CD14-positive monocyte (primary cell): ENCODE measurements at regions not wholly inside any gene's neighbourhood (a gene's known extent, or its start where the extent isn't known, plus 50 kb on each side); places are given as distances from the start of the nearest gene placed in this dataset.

Experiments
- DNase-seq, 3 donors: peaks; one replicate each; pipeline ENCODE4 v3.0.0-alpha.2; 2011 to 2022
- H2AFZ ChIP-seq: 2 replicates; pipeline ENCODE4 v1.6.0; 2012; ENCODE audit warnings: mild to moderate bottlenecking, low read depth, low read length, inconsistent platforms; ENCODE audit not compliant: insufficient read depth, poor library complexity, severe bottlenecking
- H3K27ac ChIP-seq, 2 donors: 1 replicate in 1 of 2; 2 replicates in 1 of 2; pipeline ENCODE4 v1.5.1; 2012 to 2013; ENCODE audit warnings: low read length in 2 of 2, control low read depth in 1 of 2, inconsistent platforms in 1 of 2, low read depth in 1 of 2, mild to moderate bottlenecking in 1 of 2
- H3K27me3 ChIP-seq, 2 donors: one replicate each; pipeline versions ENCODE4 v1.6.0 to v1.6.1; 2011 to 2013; ENCODE audit warnings: low read length in 2 of 2; ENCODE audit not compliant: control insufficient read depth in 2 of 2, insufficient read depth in 2 of 2
- H3K36me3 ChIP-seq, 2 donors: replicated peaks in 1 of 2; 1 replicate in 1 of 2; 2 replicates in 1 of 2; pipeline versions ENCODE4 v1.5.1 to v1.6.1; 2012 to 2013; ENCODE audit warnings: low read length in 2 of 2, control low read depth in 1 of 2, inconsistent platforms in 1 of 2, mild to moderate bottlenecking in 1 of 2; ENCODE audit not compliant: insufficient read depth in 2 of 2, control insufficient read depth in 1 of 2
- H3K4me1 ChIP-seq, 2 donors: 1 replicate in 1 of 2; 2 replicates in 1 of 2; pipeline versions ENCODE4 v1.5.1 to v1.6.1; 2012 to 2013; ENCODE audit warnings: low read length in 2 of 2, control low read depth in 1 of 2, inconsistent platforms in 1 of 2, mild to moderate bottlenecking in 1 of 2, moderate library complexity in 1 of 2; ENCODE audit not compliant: insufficient read depth in 2 of 2, control insufficient read depth in 1 of 2
- H3K4me2 ChIP-seq: replicated peaks from 2 replicates; pipeline ENCODE3; 2012; ENCODE audit warnings: low read length, moderate library complexity, mild to moderate bottlenecking; ENCODE audit not compliant: poor library complexity, severe bottlenecking; ENCODE audit errors: extremely low read depth
- H3K4me3 ChIP-seq, 3 experiments: fragments of 200-600 bp in 1 of 3; sonication (generic) in 1 of 3; replicated peaks in 1 of 3; 1 replicate in 2 of 3; 2 replicates in 1 of 3; pipeline ENCODE4 v1.5.1; 2011 to 2013; ENCODE audit warnings: low read length in 3 of 3, mild to moderate bottlenecking in 3 of 3, control low read depth in 2 of 3, low read depth in 2 of 3, inconsistent platforms in 1 of 3, moderate library complexity in 1 of 3
- H3K79me2 ChIP-seq: 2 replicates; pipeline ENCODE4 v1.6.0; 2012; ENCODE audit warnings: mild to moderate bottlenecking, control low read depth, inconsistent platforms, low read length, moderate library complexity; ENCODE audit not compliant: insufficient read depth
- H3K9ac ChIP-seq: 2 replicates; pipeline ENCODE4 v1.6.0; 2017; ENCODE audit warnings: low read length, mild to moderate bottlenecking; ENCODE audit not compliant: insufficient read depth, poor library complexity, severe bottlenecking
- H3K9me3 ChIP-seq, 2 donors: replicated peaks in 1 of 2; 1 replicate in 1 of 2; 2 replicates in 1 of 2; pipeline versions ENCODE4 v1.5.1 to v1.6.1; 2012 to 2013; ENCODE audit warnings: low read length in 2 of 2, control low read depth in 1 of 2; ENCODE audit not compliant: control insufficient read depth in 1 of 2, insufficient read depth in 1 of 2
- H4K20me1 ChIP-seq: 2 replicates; pipeline ENCODE4 v1.6.0; 2012; ENCODE audit warnings: mild to moderate bottlenecking, low read length, control low read depth, moderate library complexity; ENCODE audit not compliant: insufficient read depth
- H3K27ac Mint-ChIP-seq, 7 donors: one replicate each; pipeline ENCODE4 v1.8.0; 2020; ENCODE audit warnings: mild to moderate bottlenecking in 7 of 7, mixed read lengths in 7 of 7, moderate library complexity in 6 of 7, inconsistent platforms in 2 of 7
- H3K27me3 Mint-ChIP-seq, 3 donors: one replicate each; pipeline ENCODE4 v1.8.0; 2021 to 2022; ENCODE audit warnings: low read depth in 3 of 3, mild to moderate bottlenecking in 3 of 3, mixed read lengths in 3 of 3, moderate library complexity in 3 of 3, inconsistent platforms in 1 of 3
- H3K36me3 Mint-ChIP-seq, 2 donors: one replicate each; pipeline ENCODE4 v1.8.0; 2020; ENCODE audit warnings: mixed read lengths in 2 of 2, inconsistent platforms in 1 of 2, mild to moderate bottlenecking in 1 of 2
- H3K4me1 Mint-ChIP-seq: one replicate; pipeline ENCODE4 v1.8.0; 2020; ENCODE audit warnings: mild to moderate bottlenecking, mixed read lengths
- H3K4me3 Mint-ChIP-seq, 2 donors: one replicate each; pipeline ENCODE4 v1.8.0; 2020; ENCODE audit warnings: mild to moderate bottlenecking in 2 of 2, mixed read lengths in 2 of 2, moderate library complexity in 1 of 2
- H3K9me3 Mint-ChIP-seq, 7 donors: one replicate each; pipeline ENCODE4 v1.8.0; 2020 to 2022; ENCODE audit warnings: mixed read lengths in 7 of 7, mild to moderate bottlenecking in 6 of 7, moderate library complexity in 6 of 7, inconsistent platforms in 2 of 7
- WGBS: methylation state at CpG from one replicate; pipeline ENCODE4 v1.1.5; 2013; ENCODE audit warnings: missing lambda C conversion rate; ENCODE audit not compliant: insufficient coverage; 5-methylcytosine and 5-hydroxymethylcytosine counted together
- intact Hi-C, 2 donors: fragments of 100-400 bp; cut with micrococcal nuclease; formaldehyde crosslinking; loops; one replicate each; pipeline versions ENCODE4 v1.15.0 to v1.15.1; 2023
- TF ChIP-seq, protein P1 (sequence below): fragments of 200-600 bp; IDR thresholded peaks from one replicate; pipeline ENCODE4 v1.8.0; 2022; ENCODE audit warnings: antibody characterized with exemption, mild to moderate bottlenecking

DNA sequence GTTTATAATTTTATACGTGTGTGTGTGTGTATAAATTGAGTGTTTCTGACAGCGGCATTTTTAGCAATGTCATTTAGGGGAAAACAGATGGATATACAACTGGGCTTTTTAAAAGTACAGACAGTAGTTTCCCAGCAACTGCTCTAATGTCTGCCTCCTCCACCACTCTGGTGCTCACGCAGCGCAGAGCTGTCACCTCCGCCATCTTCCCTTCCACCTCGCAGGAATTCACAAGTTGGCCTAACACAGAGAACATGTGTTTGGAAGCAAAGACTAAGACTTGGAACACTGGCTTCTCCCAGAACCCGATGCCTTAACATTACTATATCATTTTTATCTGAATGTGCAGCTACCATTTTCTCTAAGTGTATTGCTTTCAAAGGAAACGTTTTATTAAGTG, 158.3 kb upstream of the FSTL5 start:
- Histone ChIP-seq H3K4me3 (no peak overlapping the region), H3K36me3 (no peaks in the 10 kb centered on the region), H3K79me2 (no peaks in the 10 kb centered on the region), H3K27ac (no peak overlapping the region), H2AFZ (no peak overlapping the region), H3K27me3 (no peaks in the 10 kb centered on the region), H3K9ac (no peak overlapping the region), H3K4me1 (no peaks in the 10 kb centered on the region), H3K4me2 (no peak overlapping the region), H3K9me3 (peaks cover 0 to 4% of the 10 kb centered on the region in 2 donors), H4K20me1 (no peaks in the 10 kb centered on the region)
- no peaks in the 10 kb centered on the region for H3K36me3 Mint-ChIP-seq
- 97% methylated on average over 5 of the region's 8 CpGs for WGBS
- H3K4me1 Mint-ChIP-seq: no peaks in the 10 kb centered on the region
- DNase-seq: no peak
- H3K9me3 Mint-ChIP-seq: peaks cover 0 to 3% (median 0%) of the 10 kb centered on the region in 7 donors
- no peak overlapping the region for H3K27ac Mint-ChIP-seq
- TF ChIP-seq, protein P1, sequence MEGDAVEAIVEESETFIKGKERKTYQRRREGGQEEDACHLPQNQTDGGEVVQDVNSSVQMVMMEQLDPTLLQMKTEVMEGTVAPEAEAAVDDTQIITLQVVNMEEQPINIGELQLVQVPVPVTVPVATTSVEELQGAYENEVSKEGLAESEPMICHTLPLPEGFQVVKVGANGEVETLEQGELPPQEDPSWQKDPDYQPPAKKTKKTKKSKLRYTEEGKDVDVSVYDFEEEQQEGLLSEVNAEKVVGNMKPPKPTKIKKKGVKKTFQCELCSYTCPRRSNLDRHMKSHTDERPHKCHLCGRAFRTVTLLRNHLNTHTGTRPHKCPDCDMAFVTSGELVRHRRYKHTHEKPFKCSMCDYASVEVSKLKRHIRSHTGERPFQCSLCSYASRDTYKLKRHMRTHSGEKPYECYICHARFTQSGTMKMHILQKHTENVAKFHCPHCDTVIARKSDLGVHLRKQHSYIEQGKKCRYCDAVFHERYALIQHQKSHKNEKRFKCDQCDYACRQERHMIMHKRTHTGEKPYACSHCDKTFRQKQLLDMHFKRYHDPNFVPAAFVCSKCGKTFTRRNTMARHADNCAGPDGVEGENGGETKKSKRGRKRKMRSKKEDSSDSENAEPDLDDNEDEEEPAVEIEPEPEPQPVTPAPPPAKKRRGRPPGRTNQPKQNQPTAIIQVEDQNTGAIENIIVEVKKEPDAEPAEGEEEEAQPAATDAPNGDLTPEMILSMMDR: no peak
- H3K27me3 Mint-ChIP-seq: no peaks in the 10 kb centered on the region
- intact Hi-C loops: no loop called here
- H3K4me3 Mint-ChIP-seq: no peak overlapping the region

GRCh38 chr4:162285753-162286152, 122.0 kb upstream of the FSTL5 start:
- no peak overlapping the region for H3K4me2 ChIP-seq
- no peak overlapping the region for H3K4me3 ChIP-seq
- H3K9me3 ChIP-seq: peaks cover 0 to 9% of the 10 kb centered on the region in 2 donors
- no CpG with 5 or more reads among the region's 2 CpGs for WGBS
- H3K36me3 Mint-ChIP-seq: no peaks in the 10 kb centered on the region
- no peak overlapping the region for H3K27ac Mint-ChIP-seq
- no peak overlapping the region for H3K9ac ChIP-seq
- no peaks in the 10 kb centered on the region for H3K4me1 Mint-ChIP-seq
- no peaks in the 10 kb centered on the region for H3K27me3 ChIP-seq
- intact Hi-C loops: no loop called here
- H3K9me3 Mint-ChIP-seq: peaks cover 5 to 32% (median 12%) of the 10 kb centered on the region in 7 donors
- H3K36me3 ChIP-seq: no peaks in the 10 kb centered on the region
- no peak for DNase-seq
- no peaks in the 10 kb centered on the region for H3K4me1 ChIP-seq
- H2AFZ ChIP-seq: no peak overlapping the region
- no peaks in the 10 kb centered on the region for H4K20me1 ChIP-seq
- H3K79me2 ChIP-seq: no peaks in the 10 kb centered on the region
- H3K4me3 Mint-ChIP-seq: no peak overlapping the region
- TF ChIP-seq, protein P1: no peak
- H3K27ac ChIP-seq: no peak overlapping the region
- no peaks in the 10 kb centered on the region for H3K27me3 Mint-ChIP-seq
